ENCODE measurements at regions not wholly inside any gene's neighbourhood (a gene's known extent, or its start where the extent isn't known, plus 50 kb on each side); places are given as distances from the start of the nearest gene placed in this dataset.
A peak's percentile ranks its signal among the peaks of the same experiment; 100 is the strongest.

DNA sequence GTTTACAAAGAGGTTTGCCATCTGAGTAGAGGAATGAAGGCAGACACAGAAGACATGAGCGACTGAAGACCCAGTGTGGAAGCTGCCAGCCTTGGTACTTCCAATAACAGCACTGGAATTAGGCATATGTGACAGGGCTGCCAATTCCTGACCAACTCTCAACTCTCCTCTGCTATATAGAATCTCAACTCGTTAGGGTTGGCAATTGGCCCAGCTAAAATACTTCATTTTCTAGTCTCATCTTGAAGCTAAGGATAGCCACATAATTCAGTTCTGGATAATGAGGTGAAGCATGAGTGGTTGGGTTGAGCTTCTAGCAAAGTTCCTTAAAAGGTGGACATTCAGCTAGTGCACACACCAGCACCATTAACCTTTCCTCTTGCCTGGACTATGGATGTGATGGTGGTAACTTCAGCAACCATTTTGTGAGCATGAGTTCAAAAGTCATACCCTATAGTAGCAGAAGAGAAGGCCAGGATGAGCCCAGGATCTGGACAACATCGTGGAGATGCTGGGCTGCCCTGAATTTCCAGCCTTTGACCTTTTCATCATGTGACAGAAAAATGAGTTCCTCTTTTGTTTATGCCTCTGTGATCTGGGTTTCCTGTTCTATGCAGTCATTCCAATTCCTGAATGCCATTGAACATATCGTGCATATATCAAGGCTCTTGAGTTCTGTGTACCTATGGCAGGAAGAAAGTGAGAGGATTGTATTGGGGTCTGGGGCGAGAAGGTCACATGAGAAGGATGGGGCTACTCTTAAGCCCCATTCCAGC is 68.1 kb upstream of the HAAO start:
- ChIA-PET POLR2A (no interaction called here), CTCF (interaction anchor here (0.6 to 2.3 kb wide), 17 partner anchors 10 to 766 kb away, joined by 3 to 20 read pairs (median 3); no protein-coding TSS in a partner anchor)
- H3K27ac Mint-ChIP-seq = no peak overlapping the region
- no peak for DNase-seq
- no peak overlapping the region for H3K4me3 Mint-ChIP-seq
- no peaks in the 10 kb centered on the region for H3K36me3 Mint-ChIP-seq (ENCODE audit: low read depth)
- no peaks in the 10 kb centered on the region for H3K9me3 Mint-ChIP-seq (ENCODE audit: low read depth)
- ATAC-seq = no peak
- peaks cover 5% of the 10 kb centered on the region for H3K4me1 Mint-ChIP-seq
- intact Hi-C loops (cut with DNase I, micrococcal nuclease) = no loop called here
- no peaks in the 10 kb centered on the region for H3K27me3 Mint-ChIP-seq

DNA sequence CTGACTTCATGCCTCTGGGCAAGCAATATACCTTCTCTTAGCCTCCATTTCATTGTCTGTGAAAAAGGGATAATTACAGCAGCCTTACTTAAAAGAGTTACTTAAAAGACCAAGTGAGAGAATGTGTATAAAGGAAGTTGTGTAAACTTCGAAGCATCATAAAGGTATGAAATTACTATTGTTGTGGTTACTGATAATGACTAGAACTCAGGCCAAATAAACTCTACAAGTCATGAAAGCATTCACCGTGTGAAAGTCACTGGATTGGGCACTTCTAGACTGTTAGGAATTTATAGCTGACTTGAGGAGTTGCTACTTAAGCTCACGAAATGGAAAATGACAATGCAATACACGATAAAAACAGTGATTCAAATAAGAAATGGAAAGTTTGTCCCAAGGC is 67.4 kb upstream of the HAAO start:
- no peak for ATAC-seq
- intact Hi-C loops (cut with DNase I, micrococcal nuclease) = loop anchor here (1.0 to 5.0 kb wide), 7 partner anchors 87 to 749 kb away; no protein-coding TSS in a partner anchor
- CTCF ChIA-PET = interaction anchor here (0.6 to 2.3 kb wide), 35 partner anchors 11 to 721 kb away, joined by 3 to 20 read pairs (median 3); no protein-coding TSS in a partner anchor
- Mint-ChIP-seq H3K27me3 (no peaks in the 10 kb centered on the region), H3K4me3 (no peak overlapping the region), H3K27ac (no peak overlapping the region), H3K9me3 (ENCODE audit: low read depth) (no peaks in the 10 kb centered on the region), H3K36me3 (ENCODE audit: low read depth) (no peaks in the 10 kb centered on the region), H3K4me1 (peaks cover 5% of the 10 kb centered on the region)
- no peak for DNase-seq
- POLR2A ChIA-PET = no interaction called here

DNA sequence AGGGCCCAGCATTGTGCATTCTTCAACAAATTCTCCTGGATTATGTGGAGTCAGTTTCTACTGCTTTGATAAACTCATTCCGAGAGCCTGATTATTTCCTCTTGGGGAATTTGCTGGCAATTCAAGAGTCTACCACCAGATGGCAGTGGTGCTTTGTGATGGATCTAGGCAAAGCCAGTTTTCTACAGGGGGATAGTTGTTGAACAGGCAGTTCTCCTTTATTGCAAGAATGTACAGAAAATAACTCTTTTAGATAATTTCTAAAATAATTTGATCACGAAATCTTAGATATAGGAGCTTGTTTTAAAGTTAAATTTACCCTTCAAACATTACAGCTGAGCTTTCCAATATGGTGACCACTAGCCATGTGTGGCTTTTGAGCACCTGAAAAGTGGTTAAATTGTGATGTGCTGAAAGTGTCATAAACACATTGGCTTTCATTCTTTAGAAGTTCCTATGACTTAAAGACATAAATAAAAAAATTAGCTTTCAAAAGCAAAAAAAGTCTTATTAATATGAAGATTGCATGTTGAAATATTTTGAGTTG is 66.7 kb upstream of the HAAO start:
- POLR2A ChIA-PET = no interaction called here
- Mint-ChIP-seq H3K4me1 (peaks cover 5% of the 10 kb centered on the region), H3K36me3 (ENCODE audit: low read depth) (no peaks in the 10 kb centered on the region), H3K27ac (no peak overlapping the region), H3K9me3 (ENCODE audit: low read depth) (no peaks in the 10 kb centered on the region), H3K4me3 (no peak overlapping the region), H3K27me3 (no peaks in the 10 kb centered on the region)
- CTCF ChIA-PET = interaction anchor here (0.7 to 2.3 kb wide), 30 partner anchors 12 to 721 kb away, joined by 3 to 20 read pairs (median 4); no protein-coding TSS in a partner anchor
- ATAC-seq = peak; percentile 69
- intact Hi-C loops (cut with DNase I, micrococcal nuclease) = loop anchor here (1.0 to 5.0 kb wide), 7 partner anchors 88 to 750 kb away; no protein-coding TSS in a partner anchor
- DNase-seq = peak; percentile 86

DNA sequence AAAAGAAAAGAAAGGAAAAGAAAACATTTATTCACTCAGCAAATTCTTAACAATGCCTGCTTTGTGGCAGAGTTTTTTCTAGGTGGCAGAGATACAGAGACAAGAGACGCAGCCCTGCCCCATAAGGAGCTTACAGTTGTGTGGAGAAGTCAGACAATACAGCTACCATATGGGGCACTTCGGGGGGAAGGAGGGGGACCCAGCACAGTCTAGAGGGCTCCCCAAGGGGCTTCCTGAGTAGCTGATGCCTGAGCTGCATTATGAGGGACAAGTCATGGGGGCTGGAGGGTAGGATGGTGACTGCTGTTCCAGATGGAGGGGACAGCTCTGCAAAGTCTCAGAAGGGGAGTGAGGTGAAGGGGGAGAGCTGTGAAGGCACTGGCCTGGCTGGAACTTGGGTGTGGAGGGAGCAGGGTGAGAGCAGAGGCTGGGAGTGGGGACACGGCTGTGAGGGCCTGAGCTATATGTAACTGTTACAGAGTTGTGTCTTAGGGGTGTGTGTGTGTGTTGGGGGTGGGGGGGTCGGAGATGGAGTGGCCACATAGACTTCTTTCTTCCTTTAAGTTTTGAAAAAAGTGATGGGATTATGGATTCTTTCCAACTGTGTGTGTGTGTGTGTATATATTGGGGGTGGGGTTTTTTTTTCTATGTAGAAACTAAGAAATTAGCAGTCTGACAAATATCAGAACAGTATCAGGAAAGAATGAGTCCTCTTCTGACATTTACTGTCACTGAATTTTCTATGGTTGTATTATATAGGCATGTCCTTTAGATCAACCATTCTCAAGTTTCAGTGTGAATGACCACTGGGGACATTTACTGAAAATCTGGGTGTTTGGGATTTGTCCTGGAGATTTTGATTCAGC is 66.0 kb upstream of the HAAO start:
- no peaks in the 10 kb centered on the region for H3K9me3 Mint-ChIP-seq (ENCODE audit: low read depth)
- ChIA-PET CTCF (interaction anchor here (0.8 to 2.3 kb wide), 20 partner anchors 17 to 740 kb away, joined by 3 to 20 read pairs (median 4); no protein-coding TSS in a partner anchor), POLR2A (interaction anchor here (0.7 kb wide), 1 partner anchor 53 kb away, joined by 4 read pairs; no protein-coding TSS in a partner anchor)
- H3K4me3 Mint-ChIP-seq = no peak overlapping the region
- H3K4me1 Mint-ChIP-seq = peaks cover 5% of the 10 kb centered on the region
- H3K27ac Mint-ChIP-seq = no peak overlapping the region
- DNase-seq = no peak
- peak; percentile 57 for ATAC-seq
- intact Hi-C loops (cut with DNase I, micrococcal nuclease) = loop anchor here (1.0 to 5.0 kb wide), 7 partner anchors 88 to 750 kb away; no protein-coding TSS in a partner anchor
- no peaks in the 10 kb centered on the region for H3K27me3 Mint-ChIP-seq
- H3K36me3 Mint-ChIP-seq (ENCODE audit: low read depth) = no peaks in the 10 kb centered on the region

DNA sequence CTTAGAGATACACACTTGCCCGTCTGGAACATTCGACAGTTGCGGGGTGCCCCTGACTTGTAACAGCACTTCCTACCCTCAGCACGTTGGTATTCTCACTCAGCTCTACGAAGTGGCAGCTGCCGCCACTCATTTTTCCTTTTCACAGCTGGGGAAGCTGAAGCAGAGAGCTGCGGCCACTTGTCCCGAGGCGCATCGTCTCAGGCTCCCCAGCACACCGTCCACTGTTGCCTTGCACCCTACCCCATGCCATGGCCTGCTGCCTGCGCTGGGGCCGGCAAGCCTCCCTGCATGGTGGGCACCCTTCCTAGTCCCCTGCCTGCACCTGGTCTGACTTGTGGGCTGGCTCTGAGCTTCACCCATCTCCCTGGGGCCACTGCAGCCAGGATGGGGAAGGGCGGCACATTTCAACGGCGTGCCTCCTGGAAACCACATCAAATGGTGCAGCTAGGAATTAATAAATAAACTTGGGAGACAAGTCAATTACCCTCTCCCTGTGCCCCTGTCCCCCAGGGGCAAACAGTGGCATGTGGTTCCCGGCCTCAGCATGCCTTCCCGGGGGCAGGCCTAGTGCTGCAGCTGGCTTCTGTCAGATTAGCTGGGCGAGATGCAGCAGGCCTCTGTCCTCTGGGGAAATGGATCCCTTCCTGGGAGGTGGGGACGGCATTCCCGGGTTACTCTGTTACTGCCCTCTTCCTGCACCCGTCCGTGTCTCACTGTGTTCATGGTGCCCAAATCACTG is 64.7 kb upstream of the HAAO start:
- CTCF ChIA-PET = interaction anchor here (0.6 to 2.1 kb wide), 4 partner anchors 21 to 127 kb away, joined by 3 to 5 read pairs (median 4); no protein-coding TSS in a partner anchor
- Mint-ChIP-seq H3K27ac (no peak overlapping the region), H3K4me3 (no peak overlapping the region), H3K36me3 (ENCODE audit: low read depth) (no peaks in the 10 kb centered on the region), H3K4me1 (peaks cover 5% of the 10 kb centered on the region), H3K9me3 (ENCODE audit: low read depth) (no peaks in the 10 kb centered on the region), H3K27me3 (no peaks in the 10 kb centered on the region)
- ATAC-seq (no peak), DNase-seq (no peak)
- intact Hi-C loops (cut with DNase I, micrococcal nuclease) = loop anchor here in 1 of 2 experiments (5.0 kb wide), 1 partner anchor 275 kb away; no protein-coding TSS in a partner anchor
- POLR2A ChIA-PET = no interaction called here

DNA sequence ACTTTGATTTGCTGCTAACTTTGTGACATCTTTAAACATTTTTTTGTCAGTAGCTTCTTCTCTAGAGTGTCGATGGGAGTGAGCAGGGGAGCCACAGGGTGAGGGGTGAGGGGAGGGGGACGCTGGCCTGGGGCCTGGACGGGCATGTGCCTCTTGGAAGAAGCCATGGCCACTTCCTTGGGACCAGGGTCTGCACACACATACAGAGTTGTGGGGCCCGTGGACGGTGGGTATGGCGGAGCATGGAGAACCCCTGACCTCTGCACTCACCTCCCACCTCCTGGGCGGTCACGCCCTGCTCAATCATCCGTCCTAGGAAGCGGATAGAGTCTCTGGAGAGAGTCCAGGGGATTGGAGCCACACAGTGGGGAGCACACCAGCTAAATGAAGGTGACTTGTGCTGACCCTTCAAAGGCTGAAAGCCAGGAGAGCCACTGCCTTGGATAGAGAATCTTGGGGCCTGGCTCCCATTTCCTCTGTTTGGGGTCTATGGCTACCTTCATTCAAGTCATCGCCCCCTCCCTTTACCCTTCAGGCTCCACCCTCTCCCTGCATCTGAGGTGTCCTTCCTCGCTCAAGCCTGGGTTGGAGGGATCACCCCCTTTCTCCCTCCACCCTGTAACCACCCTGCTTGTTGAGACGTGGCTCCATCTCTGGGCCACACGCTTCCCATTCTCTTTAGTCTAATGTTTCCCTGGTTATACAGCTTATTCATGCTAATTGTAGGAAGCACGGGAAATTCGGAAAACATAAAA is 63.9 kb upstream of the HAAO start:
- H3K27ac Mint-ChIP-seq = no peak overlapping the region
- ChIA-PET CTCF (interaction anchor here (1.1 to 2.1 kb wide), 3 partner anchors 22 to 91 kb away, joined by 3 to 5 read pairs (median 5); no protein-coding TSS in a partner anchor), POLR2A (no interaction called here)
- H3K4me1 Mint-ChIP-seq = peaks cover 5% of the 10 kb centered on the region
- no peak overlapping the region for H3K4me3 Mint-ChIP-seq
- H3K27me3 Mint-ChIP-seq = no peaks in the 10 kb centered on the region
- no peaks in the 10 kb centered on the region for H3K9me3 Mint-ChIP-seq (ENCODE audit: low read depth)
- ATAC-seq (no peak), DNase-seq (no peak)
- H3K36me3 Mint-ChIP-seq (ENCODE audit: low read depth) = no peaks in the 10 kb centered on the region
- intact Hi-C loops (cut with DNase I, micrococcal nuclease) = loop anchor here in 1 of 2 experiments (5.0 kb wide), 1 partner anchor 276 kb away; no protein-coding TSS in a partner anchor

DNA sequence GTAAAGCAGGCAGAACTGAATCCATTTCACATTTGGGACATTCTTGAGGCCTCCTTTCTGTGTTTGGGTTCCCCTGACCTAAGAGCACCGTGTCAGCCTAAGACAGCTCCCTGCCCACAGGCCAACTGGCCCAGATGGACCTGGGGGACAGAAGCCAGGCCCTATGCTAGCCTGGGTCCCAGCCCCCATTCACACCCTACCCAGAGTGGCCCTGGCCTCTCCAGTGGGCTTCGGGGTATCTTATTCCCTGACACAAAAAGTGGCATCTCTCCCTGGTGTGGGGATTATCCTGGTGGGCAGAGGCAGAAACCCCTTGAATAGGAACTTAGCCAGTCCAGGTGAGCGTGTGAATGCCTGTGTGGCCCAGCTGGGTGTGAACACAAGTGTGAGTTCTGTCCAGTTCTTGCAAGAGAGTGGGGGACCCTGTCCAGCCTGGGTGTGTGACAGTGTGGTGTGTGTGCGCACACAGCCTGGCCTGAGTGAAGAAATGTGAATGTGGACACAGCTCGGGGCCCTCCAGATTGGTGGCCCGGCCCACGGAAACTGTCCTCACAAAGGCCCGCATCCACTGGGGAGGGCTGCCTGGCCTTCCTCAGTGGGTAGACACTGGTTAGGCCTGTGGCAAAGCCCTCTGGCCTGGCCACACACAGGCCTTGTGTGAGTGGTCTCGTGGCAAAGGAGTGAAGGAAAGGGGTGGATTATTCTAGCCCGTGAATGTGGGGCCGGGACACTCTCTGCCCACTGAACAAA is 63.0 kb upstream of the HAAO start:
- ATAC-seq = no peak
- Mint-ChIP-seq H3K4me3 (no peak overlapping the region), H3K27me3 (no peaks in the 10 kb centered on the region), H3K36me3 (ENCODE audit: low read depth) (no peaks in the 10 kb centered on the region), H3K27ac (no peak overlapping the region), H3K9me3 (ENCODE audit: low read depth) (no peaks in the 10 kb centered on the region), H3K4me1 (peaks cover 5% of the 10 kb centered on the region)
- intact Hi-C loops (cut with DNase I, micrococcal nuclease) = loop anchor here in 1 of 2 experiments (5.0 kb wide), 1 partner anchor 277 kb away; no protein-coding TSS in a partner anchor
- ChIA-PET POLR2A (interaction anchor here (0.7 kb wide), 1 partner anchor 431 kb away, joined by 3 read pairs; no protein-coding TSS in a partner anchor), CTCF (interaction anchor here (2.1 kb wide), 1 partner anchor 92 kb away, joined by 5 read pairs; no protein-coding TSS in a partner anchor)
- DNase-seq = no peak

DNA sequence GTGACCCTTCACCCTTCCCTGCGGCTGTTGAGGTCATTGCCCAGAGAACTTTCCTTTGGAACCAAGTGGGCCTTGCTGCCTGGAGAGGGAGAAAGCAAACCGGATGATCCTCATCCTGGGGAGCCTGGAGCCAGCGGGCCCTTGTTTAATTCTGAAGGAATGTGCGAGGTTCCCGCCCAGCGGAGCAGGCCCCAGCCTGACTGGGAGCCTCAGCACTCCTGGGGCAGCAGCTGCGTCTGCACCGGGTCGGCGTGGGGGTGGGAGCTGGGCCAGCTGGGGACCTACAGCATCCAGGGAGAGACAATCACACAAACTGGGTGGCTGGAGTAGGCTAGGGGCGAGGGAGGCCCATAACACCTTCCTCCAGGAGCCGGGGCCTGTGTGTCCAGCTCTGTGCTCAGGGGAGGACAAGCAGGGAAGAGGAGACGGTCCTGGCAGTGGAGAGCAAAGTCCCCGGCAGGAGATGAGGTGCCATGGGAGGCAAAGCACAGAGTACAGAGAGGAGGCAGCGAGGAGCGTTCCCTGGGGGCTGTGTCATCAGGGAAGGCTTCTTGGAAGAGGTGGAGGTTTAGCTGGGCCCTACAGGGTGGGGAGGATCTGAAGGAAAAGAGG is 61.9 kb upstream of the HAAO start:
- no peak for DNase-seq
- H3K4me1 Mint-ChIP-seq = peaks cover 5% of the 10 kb centered on the region
- H3K4me3 Mint-ChIP-seq = no peak overlapping the region
- no peaks in the 10 kb centered on the region for H3K36me3 Mint-ChIP-seq (ENCODE audit: low read depth)
- H3K9me3 Mint-ChIP-seq (ENCODE audit: low read depth) = no peaks in the 10 kb centered on the region
- ATAC-seq = no peak
- ChIA-PET CTCF (no interaction called here), POLR2A (interaction anchor here (0.7 kb wide), 1 partner anchor 432 kb away, joined by 3 read pairs; no protein-coding TSS in a partner anchor)
- intact Hi-C loops (cut with DNase I, micrococcal nuclease) = no loop called here
- H3K27ac Mint-ChIP-seq = no peak overlapping the region
- H3K27me3 Mint-ChIP-seq = no peaks in the 10 kb centered on the region

DNA sequence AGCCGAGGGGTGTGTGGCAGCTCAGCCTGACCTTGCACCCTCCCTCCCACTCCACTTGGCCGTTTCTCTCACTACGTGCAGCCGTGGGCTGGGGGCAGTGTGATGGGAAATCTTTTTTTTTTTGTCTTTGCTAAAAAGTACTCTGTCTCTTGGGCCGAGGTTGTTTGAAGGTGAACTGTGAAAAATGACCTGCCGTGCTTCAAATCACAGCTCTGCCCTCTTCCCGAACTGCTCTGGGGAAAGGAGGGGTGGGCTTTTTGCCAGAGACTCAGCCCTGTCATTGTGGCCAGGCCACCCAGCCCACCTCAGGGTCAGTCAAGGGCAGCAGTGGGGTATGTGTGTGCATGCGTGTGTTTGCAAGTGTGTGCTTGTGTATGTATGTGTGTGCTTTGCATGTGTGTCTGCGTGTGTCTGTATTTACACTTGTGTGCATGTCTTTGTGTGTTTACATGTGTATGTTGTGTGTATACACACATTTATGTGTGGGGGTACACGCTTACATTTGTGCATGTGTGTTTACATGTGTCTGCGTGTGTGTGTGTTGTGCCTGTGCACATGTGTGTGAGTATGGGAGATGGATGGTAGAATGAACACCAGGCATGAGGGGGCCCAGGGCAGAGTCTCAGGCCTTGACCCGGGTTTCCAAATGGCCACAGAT is 61.3 kb upstream of the HAAO start:
- DNase-seq (no peak), ATAC-seq (no peak)
- H3K9me3 Mint-ChIP-seq (ENCODE audit: low read depth) = no peaks in the 10 kb centered on the region
- no peak overlapping the region for H3K4me3 Mint-ChIP-seq
- H3K27ac Mint-ChIP-seq = no peak overlapping the region
- H3K27me3 Mint-ChIP-seq = no peaks in the 10 kb centered on the region
- intact Hi-C loops (cut with DNase I, micrococcal nuclease) = no loop called here
- H3K36me3 Mint-ChIP-seq (ENCODE audit: low read depth) = no peaks in the 10 kb centered on the region
- POLR2A ChIA-PET = interaction anchor here (0.6 kb wide), 1 partner anchor 365 kb away, joined by 4 read pairs; no protein-coding TSS in a partner anchor
- CTCF ChIA-PET = interaction anchor here (0.6 kb wide), 1 partner anchor 75 kb away, joined by 3 read pairs; no protein-coding TSS in a partner anchor
- peaks cover 5% of the 10 kb centered on the region for H3K4me1 Mint-ChIP-seq

All from activated CD4-positive, alpha-beta T cell treated with anti-CD3 and anti-CD28 coated beads for 36 hours (primary cell).